SW480 (cell line): ENCODE measurements at regions not wholly inside any gene's neighbourhood (a gene's known extent, or its start where the extent isn't known, plus 50 kb on each side); places are given as distances from the start of the nearest gene placed in this dataset.

Experiments used
- DNase-seq: peaks from one replicate; pipeline ENCODE4 v3.0.0-alpha.2; 2016; ENCODE audit warnings: low spot score

- peak; percentile 81 for DNase-seq
Observed at GRCh38 chr10:4662576-4663161, 163.3 kb upstream of the AKR1E2 start.

DNA sequence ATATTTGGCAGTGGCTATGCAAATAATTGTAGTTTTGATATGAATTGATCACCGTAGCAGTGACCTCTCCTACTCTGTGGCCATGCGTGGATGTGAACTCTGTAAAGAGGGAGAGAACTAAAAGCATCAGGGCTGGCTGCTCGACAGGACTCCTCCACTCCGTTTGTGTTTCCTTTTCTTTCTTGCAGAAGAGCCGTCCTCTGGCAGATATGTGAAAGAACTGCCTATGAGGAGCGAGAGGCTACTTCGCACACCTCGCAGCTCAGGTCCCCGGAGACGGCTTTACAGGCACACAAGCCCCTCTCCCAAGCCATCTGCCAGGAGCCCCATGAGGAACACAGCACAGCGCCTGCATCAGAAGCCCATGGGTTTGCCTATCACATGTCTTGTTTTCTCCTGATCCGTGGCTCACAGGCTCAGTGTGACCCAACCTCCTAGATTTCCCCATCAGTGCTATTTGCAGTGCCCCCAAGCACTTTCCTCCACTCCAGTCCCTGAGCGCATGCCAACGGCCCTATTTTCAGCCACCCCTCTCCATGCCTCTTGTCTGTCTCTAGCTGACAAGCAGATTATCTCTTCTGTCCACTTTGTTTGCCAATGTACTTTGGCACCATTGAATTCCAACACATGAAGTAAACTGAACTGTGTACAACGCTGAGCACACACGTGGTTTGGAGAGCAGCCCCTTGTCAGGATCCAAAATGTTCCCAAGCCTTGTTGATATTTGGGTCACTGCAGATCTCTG lies 164.3 kb upstream of the AKR1E2 start:
- no peak for DNase-seq

GRCh38 chr10:4658777-4659176 lies 167.2 kb upstream of the AKR1E2 start:
- no peak for DNase-seq

- peak; percentile 55 for DNase-seq
Observed at GRCh38 chr10:4656576-4657194, 169.3 kb upstream of the AKR1E2 start.

GRCh38 chr10:4655879-4656278 lies 170.1 kb upstream of the AKR1E2 start:
- DNase-seq = no peak

DNA sequence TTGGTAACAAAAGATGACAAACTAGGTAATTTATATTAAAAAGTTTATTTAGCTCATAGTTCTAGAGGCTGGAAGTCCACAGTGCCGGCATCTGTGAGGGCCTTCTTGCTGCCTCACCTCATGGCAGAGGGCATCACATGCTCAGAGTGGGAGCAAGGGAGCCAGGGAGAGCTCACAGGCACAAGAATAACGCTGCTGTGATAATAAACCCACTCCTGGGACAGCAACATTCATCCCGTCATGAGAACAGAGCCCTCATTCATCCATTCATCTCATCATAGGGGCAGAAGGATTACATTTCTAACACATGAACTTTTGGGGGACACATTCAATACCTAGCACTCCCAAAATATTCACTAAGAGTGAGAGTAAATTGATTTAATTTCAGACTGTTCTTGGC lies 170.6 kb upstream of the AKR1E2 start:
- DNase-seq = no peak

- DNase-seq = no peak
Observed at GRCh38 chr10:4654496-4654895, 171.5 kb upstream of the AKR1E2 start.

- no peak for DNase-seq
Observed at GRCh38 chr10:4653160-4653559, 172.8 kb upstream of the AKR1E2 start.

DNA sequence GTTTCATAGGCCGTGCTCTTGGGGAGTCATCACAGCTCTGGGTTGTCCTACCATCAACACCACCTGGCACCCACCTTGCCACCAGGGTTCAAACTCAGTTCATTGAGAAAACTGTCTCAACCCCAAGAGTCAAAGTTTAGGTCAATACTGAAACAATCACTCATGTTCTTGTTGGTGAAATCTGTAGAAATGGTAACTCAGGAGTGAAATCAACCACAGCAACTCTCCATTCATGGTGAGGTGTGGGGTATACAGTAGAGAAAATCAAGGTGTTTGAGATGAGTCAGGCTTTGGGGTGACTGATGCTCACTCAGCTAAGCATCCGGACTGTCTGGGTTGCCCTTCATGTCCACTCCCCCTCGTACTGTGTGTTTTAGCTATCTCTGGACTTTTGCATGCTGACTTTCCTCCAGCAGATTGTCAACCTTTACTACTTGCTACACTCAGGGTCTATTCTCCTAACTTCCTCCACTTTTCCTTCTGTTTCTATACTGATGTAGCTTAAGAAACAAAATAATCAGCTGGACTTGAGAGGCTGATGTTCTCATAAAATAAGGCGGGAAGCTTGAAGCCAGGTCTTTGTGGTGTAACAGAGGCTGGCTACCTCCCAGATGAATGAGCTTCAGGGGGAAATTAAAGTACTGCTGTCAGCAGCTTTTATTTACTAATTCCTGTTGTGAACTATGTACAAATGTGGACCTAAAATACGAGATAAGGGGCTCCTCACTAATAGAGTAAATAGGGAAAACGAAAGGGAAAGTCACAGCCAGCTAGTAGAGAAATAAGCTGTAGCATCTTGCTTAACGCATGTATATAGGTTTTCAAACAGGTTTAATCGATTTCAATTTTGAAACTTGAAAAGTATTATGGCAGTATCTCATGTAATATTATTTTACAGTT lies 173.6 kb upstream of the AKR1E2 start:
- DNase-seq = no peak

DNA sequence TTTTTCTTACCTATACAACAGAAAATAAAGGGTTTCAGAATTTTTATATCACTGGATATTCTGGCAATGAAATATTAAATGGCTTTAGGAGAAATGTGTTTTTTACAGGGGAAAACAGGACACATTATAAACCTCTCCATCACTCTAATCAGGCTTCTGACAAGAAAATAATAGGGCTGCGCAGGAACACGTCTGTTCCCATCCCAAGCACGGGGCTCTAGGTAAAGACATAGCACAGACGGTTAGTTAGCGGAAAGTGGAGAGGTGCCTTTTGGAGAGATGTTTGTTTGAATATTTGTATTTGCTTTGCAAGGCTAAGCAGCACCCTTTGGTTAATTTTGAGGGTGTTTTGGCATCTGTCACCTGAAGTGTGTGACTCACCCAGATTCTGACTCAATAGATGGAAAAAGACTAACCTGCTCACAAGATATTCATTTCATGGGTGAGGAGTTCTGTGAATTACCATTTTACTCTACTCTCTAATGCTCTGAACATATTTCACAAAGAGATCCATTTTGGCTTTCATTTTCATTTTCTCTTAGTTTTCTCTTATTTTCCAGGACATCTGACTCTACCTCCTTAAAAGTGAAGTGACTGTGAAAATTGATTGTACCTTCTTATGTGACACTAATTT lies 174.5 kb upstream of the AKR1E2 start:
- no peak for DNase-seq

- no peak for DNase-seq
Observed at GRCh38 chr10:4650582-4650981, 175.4 kb upstream of the AKR1E2 start.

DNA sequence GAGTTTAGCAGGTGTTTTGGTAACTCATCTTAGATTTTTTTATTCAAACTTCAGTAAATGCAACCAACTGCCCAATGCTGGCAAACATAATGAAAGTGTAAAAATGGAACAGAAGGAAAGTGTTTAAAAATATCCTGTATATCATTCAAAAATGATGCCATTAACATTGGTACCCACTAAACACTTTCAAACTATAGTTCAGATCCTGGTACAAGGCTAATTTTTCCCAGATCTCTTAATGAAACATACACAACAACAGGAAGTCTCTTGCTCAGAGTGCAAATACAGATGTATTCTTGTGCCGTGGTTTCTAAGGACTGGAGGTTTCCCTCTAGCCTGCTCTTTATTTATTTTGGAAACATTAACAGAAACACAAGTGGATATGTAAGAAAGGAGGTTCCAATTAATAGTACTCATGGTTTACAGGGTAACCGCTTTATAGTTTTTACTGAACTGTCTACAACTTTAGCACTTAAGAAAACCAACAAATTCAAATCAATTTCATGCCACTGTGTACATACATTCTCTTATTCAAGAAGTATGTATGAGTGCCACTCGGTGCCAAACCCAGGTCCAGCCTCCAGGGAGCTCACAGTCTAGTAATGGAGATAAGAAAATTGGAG lies 176.0 kb upstream of the AKR1E2 start:
- DNase-seq = no peak

DNA sequence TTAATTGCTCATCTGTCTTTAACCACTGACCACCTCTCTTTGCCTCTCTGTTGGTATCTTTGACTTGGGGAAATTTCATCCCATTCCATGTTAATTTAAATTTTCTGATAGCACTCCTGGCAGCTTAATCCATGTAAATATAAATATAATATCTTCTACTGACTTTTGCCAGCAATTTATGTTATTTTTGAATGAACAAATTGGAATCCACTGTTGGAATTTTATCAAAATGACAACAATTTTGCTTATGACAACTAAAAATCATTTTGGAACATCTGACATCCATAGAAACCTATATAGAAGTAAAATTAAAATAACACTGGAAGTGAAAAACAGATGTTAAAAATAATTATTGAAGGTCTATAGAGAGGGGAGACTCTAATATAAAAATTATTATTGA lies 176.5 kb upstream of the AKR1E2 start:
- no peak for DNase-seq

DNA sequence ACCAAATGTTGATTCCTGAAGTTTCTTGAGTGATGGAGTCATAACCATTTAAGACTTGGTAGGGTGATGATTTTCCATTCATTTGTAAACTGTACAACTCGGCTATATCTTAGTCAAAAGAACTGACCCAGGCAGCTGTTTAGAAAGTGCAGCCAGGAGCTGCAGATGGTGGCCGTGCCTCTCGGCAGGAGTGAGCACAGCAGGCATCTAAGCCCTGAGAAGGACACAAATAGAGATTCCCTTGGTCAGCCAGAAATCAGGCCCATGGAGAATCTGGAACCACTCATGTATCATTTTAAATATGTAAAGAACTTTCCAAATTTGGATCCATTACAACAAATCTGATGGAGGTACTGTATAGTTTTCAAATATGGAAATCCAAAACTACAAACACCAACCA lies 177.0 kb upstream of the AKR1E2 start:
- DNase-seq = no peak

- no peak for DNase-seq
Observed at GRCh38 chr10:4647109-4647785, 178.8 kb upstream of the AKR1E2 start.

DNA sequence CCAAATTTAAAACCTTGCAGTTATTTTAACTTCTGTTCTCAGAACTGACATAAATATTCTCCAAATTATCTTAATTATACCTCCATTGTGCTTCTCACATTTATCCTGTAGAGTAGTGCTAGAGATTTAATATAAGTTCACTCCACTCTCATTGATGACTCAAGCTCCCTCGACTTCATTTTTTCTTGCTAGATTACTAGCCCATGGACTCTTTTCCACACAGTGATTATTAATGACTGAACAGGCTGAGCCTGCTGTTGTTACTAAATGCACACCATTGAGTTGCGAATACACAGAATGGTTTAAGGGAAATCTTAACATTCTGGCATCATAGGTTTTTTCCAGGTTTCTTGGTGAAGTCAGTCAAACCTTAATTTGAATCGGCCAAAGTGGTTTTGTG lies 179.5 kb upstream of the AKR1E2 start:
- no peak for DNase-seq

DNA sequence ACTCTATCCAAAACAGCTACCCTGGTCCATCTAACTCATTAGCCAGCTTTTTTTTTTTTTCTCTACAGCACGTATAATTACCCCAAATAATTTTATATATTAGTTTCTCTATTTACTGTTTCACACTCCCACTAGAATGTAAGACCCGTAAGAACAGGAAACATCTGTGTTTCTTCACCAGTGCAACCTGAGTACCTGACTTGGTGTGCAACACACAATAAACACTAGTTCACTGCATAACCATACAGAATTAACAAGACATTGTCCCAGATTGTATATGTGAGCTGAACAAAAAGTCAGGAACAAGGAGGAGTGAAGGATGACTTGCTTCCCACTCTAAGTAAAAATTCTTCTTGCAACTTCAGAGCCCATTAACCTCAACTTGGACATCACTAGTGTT lies 180.2 kb upstream of the AKR1E2 start:
- DNase-seq = no peak

GRCh38 chr10:4643471-4643870 lies 182.5 kb upstream of the AKR1E2 start:
- DNase-seq = no peak

GRCh38 chr10:4639960-4640359 lies 186.0 kb upstream of the AKR1E2 start:
- no peak for DNase-seq

GRCh38 chr10:4638099-4638498 lies 187.9 kb upstream of the AKR1E2 start:
- DNase-seq = no peak

DNA sequence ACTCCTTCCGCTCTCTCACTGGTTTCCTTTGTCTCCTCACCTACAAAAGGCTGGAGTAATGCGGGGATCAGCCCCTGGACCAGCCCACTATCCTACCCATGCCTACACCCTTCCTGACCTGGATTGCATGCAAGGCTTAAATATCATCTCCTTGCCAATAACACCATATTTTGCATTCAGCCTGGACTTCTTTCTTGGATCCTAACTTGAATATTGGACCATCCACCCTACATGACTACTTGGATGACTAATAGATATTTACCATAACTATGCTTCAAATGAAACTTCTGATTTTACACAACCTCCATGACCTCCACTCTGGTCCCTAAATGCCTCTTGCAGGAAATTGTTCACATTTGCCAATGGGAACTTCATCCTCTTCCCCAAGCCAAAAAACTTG lies 188.3 kb upstream of the AKR1E2 start:
- no peak for DNase-seq
